Astrocyte of the cerebellum (primary cell): ENCODE measurements at regions not wholly inside any gene's neighbourhood (a gene's known extent, or its start where the extent isn't known, plus 50 kb on each side); places are given as distances from the start of the nearest gene placed in this dataset.

Experiments used
- DNase-seq: peaks from one replicate; pipeline ENCODE4 v3.0.0-alpha.2; 2011; ENCODE audit warnings: low read depth
- H3K4me3 ChIP-seq: 2 replicates; pipeline ENCODE4 v1.5.1; 2011; ENCODE audit warnings: mild to moderate bottlenecking, low read depth, low read length, moderate library complexity
- CTCF ChIP-seq: IDR thresholded peaks from 2 replicates; pipeline ENCODE4 v1.5.1; 2012; ENCODE audit warnings: low read length, low read depth, moderate library complexity, mild to moderate bottlenecking; ENCODE audit errors: missing control alignments
- in situ Hi-C: cut with HindIII; loops from 2 replicates; pipeline ENCODE4 v1.10.0; 2017; ENCODE audit warnings: low sequenced_read_pairs

GRCh38 chr9:26325444-26325829, 567.2 kb downstream of the CAAP1 start:
- DNase-seq: no peak
- TF ChIP-seq CTCF: no peak
- in situ Hi-C loops: no loop called here
- no peak overlapping the region for H3K4me3 ChIP-seq

GRCh38 chr9:26324786-26325443, 567.7 kb downstream of the CAAP1 start:
- H3K4me3 ChIP-seq: no peak overlapping the region
- in situ Hi-C loops: loop anchor here (5.0 kb wide), 1 partner anchor 358 kb away; no protein-coding TSS in a partner anchor
- no peak for DNase-seq
- TF ChIP-seq CTCF: no peak

GRCh38 chr9:26321935-26322334, 570.7 kb downstream of the CAAP1 start:
- in situ Hi-C loops: loop anchor here (5.0 kb wide), 1 partner anchor 355 kb away; no protein-coding TSS in a partner anchor
- no peak for TF ChIP-seq CTCF
- DNase-seq: no peak
- H3K4me3 ChIP-seq: no peak overlapping the region

- no peak for TF ChIP-seq CTCF
- DNase-seq: no peak
- in situ Hi-C loops: loop anchor here (5.0 kb wide), 1 partner anchor 353 kb away; no protein-coding TSS in a partner anchor
- no peak overlapping the region for H3K4me3 ChIP-seq
Measured at GRCh38 chr9:26319859-26320258, 572.7 kb downstream of the CAAP1 start.

- TF ChIP-seq CTCF: no peak
- in situ Hi-C loops: no loop called here
- no peak for DNase-seq
Measured at GRCh38 chr9:26313108-26313507, 579.5 kb downstream of the CAAP1 start.

GRCh38 chr9:26311463-26311995, 581.1 kb downstream of the CAAP1 start:
- no peak for DNase-seq
- in situ Hi-C loops: no loop called here
- H3K4me3 ChIP-seq: no peak overlapping the region
- no peak for TF ChIP-seq CTCF

More at GRCh38 chr9:26313108-26313507, 579.5 kb downstream of the CAAP1 start:
- no peak overlapping the region for H3K4me3 ChIP-seq
